SJCRH30 (cell line): ENCODE measurements at regions not wholly inside any gene's neighbourhood (a gene's known extent, or its start where the extent isn't known, plus 50 kb on each side); places are given as distances from the start of the nearest gene placed in this dataset.

Experiments
- DNase-seq, 2 experiments: peaks; one replicate each; pipeline ENCODE4 v3.0.0-alpha.2; 2015 to 2020
- H3K27ac ChIP-seq: fragments of 250-450 bp; sonication (Bioruptor Pico); 2 replicates; pipeline ENCODE4 v1.5.1; 2020; ENCODE audit warnings: mild to moderate bottlenecking, moderate library complexity
- H3K27me3 ChIP-seq: fragments of 250-450 bp; sonication (Bioruptor Pico); 2 replicates; pipeline ENCODE4 v1.5.1; 2020; ENCODE audit warnings: mild to moderate bottlenecking, moderate library complexity
- H3K36me3 ChIP-seq: fragments of 250-450 bp; sonication (Bioruptor Pico); 2 replicates; pipeline ENCODE4 v1.5.1; 2020; ENCODE audit warnings: mild to moderate bottlenecking, moderate library complexity
- H3K4me1 ChIP-seq: fragments of 250-450 bp; sonication (Bioruptor Pico); 2 replicates; pipeline ENCODE4 v1.5.1; 2020; ENCODE audit warnings: mild to moderate bottlenecking, moderate library complexity
- H3K4me3 ChIP-seq: fragments of 250-450 bp; sonication (Bioruptor Pico); 2 replicates; pipeline ENCODE4 v1.5.1; 2020; ENCODE audit warnings: mild to moderate bottlenecking, moderate library complexity
- H3K9me3 ChIP-seq: fragments of 250-450 bp; sonication (Bioruptor Pico); replicated peaks from 2 replicates; pipeline ENCODE4 v1.5.1; 2020; ENCODE audit warnings: mild to moderate bottlenecking, moderate library complexity

DNA sequence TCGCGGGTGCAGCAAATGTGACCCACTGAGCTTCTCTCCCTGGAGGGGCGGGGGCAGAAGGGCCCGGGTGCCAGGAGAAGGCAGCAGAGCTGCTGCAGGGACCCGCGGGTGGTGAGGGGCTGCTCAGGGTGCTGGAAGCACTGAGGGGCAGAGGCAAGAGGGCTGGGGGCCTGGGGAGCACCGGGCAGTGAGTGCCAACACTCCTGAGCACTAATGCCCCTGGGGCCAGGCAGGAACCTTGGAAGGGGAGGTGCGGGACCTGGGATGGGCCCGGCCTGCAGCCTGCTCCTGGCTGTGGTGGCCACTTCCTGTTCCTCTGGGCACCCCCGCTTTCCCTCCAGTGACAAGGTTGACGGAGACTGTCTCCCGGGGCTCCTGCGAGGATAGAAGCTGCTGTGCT, 66.5 kb upstream of the ADRA2C start:
- DNase-seq = no peak

DNA sequence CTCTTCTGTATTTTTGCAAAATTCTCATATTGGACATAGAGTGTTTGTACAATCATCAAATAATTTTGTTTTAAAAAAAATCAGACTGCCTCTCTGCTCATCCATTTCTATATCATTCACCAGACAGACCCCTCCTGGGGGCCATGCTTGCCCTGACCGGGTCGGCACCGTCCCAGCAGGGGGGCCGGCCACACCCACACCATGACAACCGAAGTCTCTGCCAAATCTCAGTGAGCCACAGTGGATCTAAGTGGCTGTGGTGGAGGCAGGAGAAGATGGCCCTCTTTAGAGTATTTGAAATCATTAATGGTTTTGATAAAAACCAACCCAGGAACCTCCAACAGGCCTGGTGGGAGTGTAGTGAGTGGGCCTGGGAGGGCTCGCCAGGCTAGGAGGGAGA, 66.9 kb upstream of the ADRA2C start:
- H3K27me3 ChIP-seq = peaks cover 7% of the 10 kb centered on the region
- H3K27ac ChIP-seq = no peak overlapping the region
- DNase-seq = no peak
- H3K9me3 ChIP-seq = peaks cover 5% of the 10 kb centered on the region; the same call in 1 of the 2 replicates
- H3K4me1 ChIP-seq = peaks cover 13% of the 10 kb centered on the region
- no peak overlapping the region for H3K4me3 ChIP-seq
- H3K36me3 ChIP-seq = no peaks in the 10 kb centered on the region

More for the DNA sequence above, 66.5 kb upstream of the ADRA2C start:
- no peak overlapping the region for H3K27ac ChIP-seq
- H3K27me3 ChIP-seq = peaks cover 7% of the 10 kb centered on the region
- H3K4me3 ChIP-seq = no peak overlapping the region
- H3K36me3 ChIP-seq = no peaks in the 10 kb centered on the region
- H3K9me3 ChIP-seq = peaks cover 5% of the 10 kb centered on the region; the same call in 1 of the 2 replicates
- peaks cover 16% of the 10 kb centered on the region for H3K4me1 ChIP-seq

GRCh38 chr4:3697033-3697432, 69.2 kb upstream of the ADRA2C start:
- H3K27me3 ChIP-seq = peaks cover 5% of the 10 kb centered on the region; the same call in 1 of the 2 replicates

GRCh38 chr4:3690551-3691152, 75.5 kb upstream of the ADRA2C start:
- H3K27ac ChIP-seq = no peak overlapping the region
- H3K4me3 ChIP-seq = no peak overlapping the region
- H3K4me1 ChIP-seq = no peaks in the 10 kb centered on the region
- no peaks in the 10 kb centered on the region for H3K36me3 ChIP-seq
- no peaks in the 10 kb centered on the region for H3K9me3 ChIP-seq
- H3K27me3 ChIP-seq = peaks cover 4% of the 10 kb centered on the region; the same call in 1 of the 2 replicates
- DNase-seq = no peak

More at GRCh38 chr4:3697033-3697432, 69.2 kb upstream of the ADRA2C start:
- H3K36me3 ChIP-seq = no peaks in the 10 kb centered on the region
- H3K27ac ChIP-seq = no peak overlapping the region
- no peak overlapping the region for H3K4me3 ChIP-seq
- peaks cover 5% of the 10 kb centered on the region; the same call in 1 of the 2 replicates for H3K9me3 ChIP-seq
- no peaks in the 10 kb centered on the region for H3K4me1 ChIP-seq
- DNase-seq = no peak

GRCh38 chr4:3689576-3690550, 76.3 kb upstream of the ADRA2C start:
- H3K4me3 ChIP-seq = no peak overlapping the region
- no peak overlapping the region for H3K27ac ChIP-seq
- H3K4me1 ChIP-seq = no peaks in the 10 kb centered on the region
- H3K27me3 ChIP-seq = peaks cover 4% of the 10 kb centered on the region; the same call in 1 of the 2 replicates
- H3K36me3 ChIP-seq = no peaks in the 10 kb centered on the region
- no peaks in the 10 kb centered on the region for H3K9me3 ChIP-seq
- no peak for DNase-seq

DNA sequence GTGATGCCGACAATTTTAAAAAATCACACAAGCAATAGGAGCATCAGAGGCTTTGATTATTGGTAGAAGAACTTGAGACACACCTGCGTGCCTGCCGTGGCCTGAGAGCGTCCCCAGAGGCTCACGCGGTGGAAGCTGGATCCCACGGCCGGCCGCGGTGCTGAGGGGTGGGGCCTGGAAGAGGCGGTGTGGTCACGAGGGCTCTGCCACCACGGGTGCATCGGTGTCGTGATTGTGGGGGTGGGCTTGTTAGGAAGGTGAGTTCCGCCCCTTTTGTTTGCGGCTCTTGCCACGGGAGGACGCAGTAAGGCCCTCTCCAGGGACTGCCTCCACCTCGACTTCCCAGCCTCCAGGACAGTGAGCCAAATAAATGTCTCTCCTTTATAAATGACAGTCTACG, 77.2 kb upstream of the ADRA2C start:
- Histone ChIP-seq H3K27ac (no peak overlapping the region), H3K27me3 (peaks cover 4% of the 10 kb centered on the region; the same call in 1 of the 2 replicates), H3K4me3 (no peak overlapping the region), H3K4me1 (no peaks in the 10 kb centered on the region), H3K9me3 (no peaks in the 10 kb centered on the region), H3K36me3 (no peaks in the 10 kb centered on the region)
- DNase-seq = no peak

DNA sequence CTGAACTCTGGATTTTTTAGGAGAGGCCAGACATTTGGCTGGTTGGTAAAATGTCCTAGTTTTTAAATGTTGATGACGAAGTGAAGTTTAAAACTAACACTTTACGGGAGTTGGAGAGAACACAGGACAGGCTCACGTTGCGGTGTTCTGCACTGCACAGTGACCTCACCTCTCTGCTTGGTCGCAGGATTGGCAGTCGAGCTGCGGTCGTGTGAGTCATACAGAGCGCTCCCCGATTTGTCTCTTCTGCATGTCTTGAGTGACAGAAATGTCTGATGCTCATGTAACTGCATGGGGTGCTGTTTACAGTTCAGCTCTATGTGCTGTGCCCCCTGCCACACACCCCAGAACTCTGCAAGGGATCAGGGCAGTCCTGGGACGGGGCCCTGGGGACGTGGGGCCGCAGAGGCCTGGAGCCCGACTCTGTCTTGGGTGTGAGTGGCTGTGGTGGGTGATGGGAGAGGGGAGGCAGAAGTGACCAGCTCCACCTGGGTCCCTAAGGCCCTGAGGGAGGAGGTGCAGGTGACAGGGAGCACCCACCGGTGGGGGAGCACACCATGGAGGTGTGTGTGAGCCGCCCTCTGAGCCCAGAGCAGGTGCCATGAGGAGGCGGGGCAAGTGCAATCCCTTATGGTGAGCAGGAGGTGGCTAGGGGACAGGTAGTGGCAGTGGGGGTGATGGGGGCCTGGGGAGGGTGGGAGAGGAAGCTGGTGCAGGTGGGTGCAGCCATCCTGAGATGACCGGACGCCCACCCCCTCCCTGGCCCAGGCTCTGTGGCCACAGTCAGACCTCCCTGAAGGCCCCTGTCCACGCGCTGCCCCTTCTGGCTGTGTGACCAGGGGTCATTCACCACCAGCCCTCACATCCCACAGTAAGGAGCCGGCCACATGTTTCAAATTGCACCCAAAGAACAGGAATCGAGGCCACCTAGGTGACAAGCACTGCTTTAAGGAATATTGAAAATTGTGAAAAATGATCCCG, 77.9 kb upstream of the ADRA2C start:
- Histone ChIP-seq H3K4me1 (no peaks in the 10 kb centered on the region), H3K9me3 (no peaks in the 10 kb centered on the region), H3K27ac (no peak overlapping the region), H3K4me3 (no peak overlapping the region), H3K36me3 (no peaks in the 10 kb centered on the region), H3K27me3 (peaks cover 4% of the 10 kb centered on the region; the same call in 1 of the 2 replicates)
- DNase-seq = no peak

- Histone ChIP-seq H3K27ac (no peak overlapping the region), H3K36me3 (no peaks in the 10 kb centered on the region), H3K27me3 (peaks cover 4% of the 10 kb centered on the region; the same call in 1 of the 2 replicates), H3K4me3 (no peak overlapping the region), H3K4me1 (no peaks in the 10 kb centered on the region), H3K9me3 (no peaks in the 10 kb centered on the region)
- DNase-seq = no peak
Observed at GRCh38 chr4:3687538-3687937, 78.6 kb upstream of the ADRA2C start.

- no peaks in the 10 kb centered on the region for H3K36me3 ChIP-seq
- no peaks in the 10 kb centered on the region for H3K4me1 ChIP-seq
- no peaks in the 10 kb centered on the region for H3K9me3 ChIP-seq
- H3K27me3 ChIP-seq = peaks cover 4% of the 10 kb centered on the region; the same call in 1 of the 2 replicates
- no peak for DNase-seq
- H3K4me3 ChIP-seq = no peak overlapping the region
- H3K27ac ChIP-seq = no peak overlapping the region
Observed at GRCh38 chr4:3686753-3687152, 79.4 kb upstream of the ADRA2C start.

- no peak overlapping the region for H3K4me3 ChIP-seq
- no peaks in the 10 kb centered on the region for H3K4me1 ChIP-seq
- H3K27me3 ChIP-seq = peaks cover 4% of the 10 kb centered on the region; the same call in 1 of the 2 replicates
- H3K9me3 ChIP-seq = no peaks in the 10 kb centered on the region
- no peak for DNase-seq
- no peaks in the 10 kb centered on the region for H3K36me3 ChIP-seq
- H3K27ac ChIP-seq = no peak overlapping the region
Observed at GRCh38 chr4:3685081-3685645, 81.0 kb upstream of the ADRA2C start.

- Histone ChIP-seq H3K4me3 (no peak overlapping the region), H3K9me3 (no peaks in the 10 kb centered on the region), H3K27me3 (peaks cover 4% of the 10 kb centered on the region; the same call in 1 of the 2 replicates), H3K27ac (no peak overlapping the region), H3K4me1 (no peaks in the 10 kb centered on the region), H3K36me3 (no peaks in the 10 kb centered on the region)
- DNase-seq = no peak
Observed at GRCh38 chr4:3684546-3684945, 81.6 kb upstream of the ADRA2C start.

DNA sequence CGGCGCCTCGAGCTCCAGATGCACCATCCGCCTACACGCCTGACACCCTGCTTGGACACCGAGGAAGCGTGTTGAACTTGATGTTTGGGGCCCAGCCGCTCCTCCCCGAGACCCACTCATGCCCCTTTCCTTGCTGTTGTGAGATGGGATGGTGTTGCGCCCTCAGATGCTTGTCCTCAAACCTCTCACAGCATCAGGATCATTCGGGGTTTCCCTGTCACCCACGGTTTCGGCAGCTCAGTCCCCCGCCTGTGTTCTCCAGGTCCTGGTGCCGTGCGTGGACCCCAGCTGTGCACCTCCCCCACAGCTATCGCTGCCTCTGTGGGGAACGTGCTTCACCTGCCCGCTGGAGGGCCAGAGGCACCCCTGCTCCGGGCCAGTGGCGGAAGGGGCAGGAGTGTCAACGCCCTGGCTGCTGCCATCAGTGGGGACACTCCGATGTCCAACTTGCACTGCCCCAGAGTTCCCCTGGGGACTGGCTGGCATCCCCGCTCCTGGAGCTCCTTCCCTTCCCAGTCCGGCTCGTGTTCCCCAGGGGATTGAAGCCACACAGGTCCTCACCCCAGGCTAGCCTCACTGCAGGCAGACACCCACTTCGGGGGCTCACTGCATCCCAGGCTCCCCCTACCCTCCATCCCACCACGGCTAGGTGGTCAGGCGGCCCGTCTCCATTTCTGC, 82.3 kb upstream of the ADRA2C start:
- H3K27ac ChIP-seq = no peak overlapping the region
- H3K9me3 ChIP-seq = no peaks in the 10 kb centered on the region
- H3K4me1 ChIP-seq = no peaks in the 10 kb centered on the region
- peaks cover 5% of the 10 kb centered on the region for H3K27me3 ChIP-seq
- no peak overlapping the region for H3K4me3 ChIP-seq
- DNase-seq = no peak
- no peaks in the 10 kb centered on the region for H3K36me3 ChIP-seq

GRCh38 chr4:3683077-3683743, 83.0 kb upstream of the ADRA2C start:
- Histone ChIP-seq H3K36me3 (no peaks in the 10 kb centered on the region), H3K27ac (no peak overlapping the region), H3K27me3 (peaks cover 3% of the 10 kb centered on the region), H3K9me3 (no peaks in the 10 kb centered on the region), H3K4me1 (no peaks in the 10 kb centered on the region), H3K4me3 (no peak overlapping the region)
- DNase-seq = no peak
